Left lung (tissue), 4 donors: ENCODE measurements at regions not wholly inside any gene's neighbourhood (a gene's known extent, or its start where the extent isn't known, plus 50 kb on each side); places are given as distances from the start of the nearest gene placed in this dataset.

Experiments
- ATAC-seq: fragments of 200-7000 bp; cut with Tn5 transposase; one replicate; pipeline ENCODE4 v1.9.1; 2020; ENCODE audit warnings: moderate library complexity
- DNase-seq, 4 donors: peaks; one replicate each; pipeline ENCODE4 v3.0.0-alpha.2; 2013 to 2020
- H3K27ac ChIP-seq, 2 donors: fragments of 200-600 bp; sonication (generic) in 1 of 2; one replicate each; pipeline versions ENCODE4 v1.5.0 to v1.8.0; 2020 to 2021
- H3K27me3 ChIP-seq, 2 donors: fragments of 200-600 bp; sonication (generic) in 1 of 2; one replicate each; pipeline versions ENCODE4 v1.5.0 to v1.8.0; 2020 to 2021
- H3K36me3 ChIP-seq, 2 donors: fragments of 200-600 bp; sonication (generic) in 1 of 2; one replicate each; pipeline versions ENCODE4 v1.5.0 to v1.8.0; 2020 to 2021
- H3K4me1 ChIP-seq, 2 donors: fragments of 200-600 bp; one replicate each; pipeline ENCODE4 v1.8.0; 2021
- H3K4me3 ChIP-seq, 2 donors: fragments of 200-600 bp; sonication (generic) in 1 of 2; one replicate each; pipeline versions ENCODE4 v1.5.0 to v1.8.0; 2020 to 2021; ENCODE audit warnings: mild to moderate bottlenecking in 1 of 2
- H3K9me3 ChIP-seq, 2 donors: fragments of 200-600 bp; sonication (generic) in 1 of 2; one replicate each; pipeline versions ENCODE4 v1.5.0 to v1.8.0; 2020 to 2021
- CTCF ChIP-seq, 2 donors: fragments of 200-600 bp; sonication (generic) in 1 of 2; IDR thresholded peaks; one replicate each; pipeline versions ENCODE4 v1.5.0 to v1.8.0; 2021; ENCODE audit warnings: antibody characterized with exemption in 2 of 2
- intact Hi-C, 2 donors: fragments of 100-400 bp; cut with DNase I; formaldehyde crosslinking; loops; one replicate each; pipeline versions ENCODE4 v1.11.2 to v1.14.2; 2022
- donor health status: DM: no; HTN: yes; CAD: no.
- donor health status: DM: no; HTN: no; CAD: no.

GRCh38 chr5:6013506-6013905, 364.8 kb downstream of the MED10 start:
- no peaks in the 10 kb centered on the region for H3K27me3 ChIP-seq
- no peaks in the 10 kb centered on the region for H3K36me3 ChIP-seq
- intact Hi-C loops, result no loop called here
- ATAC-seq (no peak), DNase-seq (no peak)
- no peak overlapping the region for H3K27ac ChIP-seq
- no peaks in the 10 kb centered on the region for H3K4me1 ChIP-seq
- no peak overlapping the region for H3K4me3 ChIP-seq
- TF ChIP-seq CTCF (IDR thresholded peaks at IDR 0.05), result no peak
- H3K9me3 ChIP-seq, result no peaks in the 10 kb centered on the region

GRCh38 chr5:6011199-6011598, 367.1 kb downstream of the MED10 start:
- Histone ChIP-seq H3K36me3 (no peaks in the 10 kb centered on the region), H3K27me3 (no peaks in the 10 kb centered on the region), H3K27ac (no peak overlapping the region), H3K9me3 (no peaks in the 10 kb centered on the region), H3K4me3 (no peak overlapping the region), H3K4me1 (no peaks in the 10 kb centered on the region)
- DNase-seq (no peak), ATAC-seq (no peak)
- no peak for TF ChIP-seq CTCF (IDR thresholded peaks at IDR 0.05)
- intact Hi-C loops, result no loop called here

GRCh38 chr5:6006838-6007314, 371.5 kb downstream of the MED10 start:
- no peak for DNase-seq
- no peak for TF ChIP-seq CTCF (IDR thresholded peaks at IDR 0.05)
- intact Hi-C loops, result no loop called here
- Histone ChIP-seq H3K9me3 (no peaks in the 10 kb centered on the region), H3K27ac (no peak overlapping the region), H3K4me1 (no peaks in the 10 kb centered on the region), H3K4me3 (no peak overlapping the region), H3K27me3 (no peaks in the 10 kb centered on the region), H3K36me3 (no peaks in the 10 kb centered on the region)
- ATAC-seq, result no peak

GRCh38 chr5:6003040-6003825, 375.1 kb downstream of the MED10 start:
- no peak for ATAC-seq
- Histone ChIP-seq H3K36me3 (no peaks in the 10 kb centered on the region), H3K27ac (no peak overlapping the region), H3K27me3 (no peaks in the 10 kb centered on the region), H3K4me3 (no peak overlapping the region), H3K4me1 (no peaks in the 10 kb centered on the region), H3K9me3 (peaks cover 0 to 2% of the 10 kb centered on the region in 2 donors)
- TF ChIP-seq CTCF (IDR thresholded peaks at IDR 0.05), result no peak
- DNase-seq, result no peak
- intact Hi-C loops, result no loop called here

GRCh38 chr5:6000867-6001266, 377.5 kb downstream of the MED10 start:
- H3K27me3 ChIP-seq, result no peaks in the 10 kb centered on the region
- ATAC-seq, result no peak
- no peak overlapping the region for H3K27ac ChIP-seq
- no peak overlapping the region for H3K4me3 ChIP-seq
- DNase-seq, result no peak
- no peaks in the 10 kb centered on the region for H3K4me1 ChIP-seq
- peaks cover 0 to 19% of the 10 kb centered on the region in 2 donors for H3K9me3 ChIP-seq
- TF ChIP-seq CTCF (IDR thresholded peaks at IDR 0.05), result no peak
- no peaks in the 10 kb centered on the region for H3K36me3 ChIP-seq
- intact Hi-C loops, result no loop called here
